Tibial nerve (tissue), 4 donors: ENCODE measurements at regions not wholly inside any gene's neighbourhood (a gene's known extent, or its start where the extent isn't known, plus 50 kb on each side); places are given as distances from the start of the nearest gene placed in this dataset.

Experiments used
- DNase-seq, 2 donors: peaks; one replicate each; pipeline ENCODE4 v3.0.0-alpha.2; 2019; ENCODE audit warnings: low spot score in 2 of 2
- H3K27ac ChIP-seq, 4 donors: fragments of 200-600 bp; sonication (generic) in 3 of 4; one replicate each; pipeline ENCODE4 v1.5.1; 2017 to 2019; ENCODE audit warnings: mild to moderate bottlenecking in 1 of 4
- H3K27me3 ChIP-seq, 2 donors: fragments of 200-600 bp; sonication (generic) in 1 of 2; one replicate each; pipeline versions ENCODE4 v1.5.1 to v1.6.0; 2017 to 2019
- H3K36me3 ChIP-seq, 3 donors: fragments of 200-600 bp; sonication (generic); one replicate each; pipeline ENCODE4 v1.5.1; 2018 to 2019
- H3K4me1 ChIP-seq, 4 donors: fragments of 200-600 bp; sonication (generic) in 3 of 4; one replicate each; pipeline ENCODE4 v1.5.1; 2017 to 2019
- H3K4me3 ChIP-seq, 4 donors: fragments of 200-600 bp; sonication (generic) in 3 of 4; one replicate each; pipeline ENCODE4 v1.5.1; 2017 to 2019; ENCODE audit warnings: mild to moderate bottlenecking in 1 of 4, moderate library complexity in 1 of 4
- H3K9me3 ChIP-seq, 4 donors: fragments of 200-600 bp; sonication (generic) in 3 of 4; one replicate each; pipeline ENCODE4 v1.5.1; 2017 to 2019
- CTCF ChIP-seq, 5 experiments: fragments of 200-600 bp in 3 of 5; fragments of 450-650 bp in 2 of 5; sonication (generic) in 3 of 5; IDR thresholded peaks; one replicate each; pipeline ENCODE4 v1.5.1; 2016 to 2019; ENCODE audit warnings: antibody characterized with exemption in 5 of 5, mild to moderate bottlenecking in 3 of 5, moderate library complexity in 2 of 5
- EP300 ChIP-seq, 2 donors: sonication (generic); formaldehyde crosslinking; IDR thresholded peaks; one replicate each; pipeline ENCODE4 v1.6.1; 2017; ENCODE audit warnings: antibody characterized with exemption in 2 of 2, mild to moderate bottlenecking in 1 of 2
- POLR2A ChIP-seq, 2 donors: fragments of 450-650 bp; IDR thresholded peaks; one replicate each; pipeline ENCODE4 v1.6.1; 2017; ENCODE audit warnings: antibody characterized with exemption in 2 of 2, mild to moderate bottlenecking in 2 of 2, moderate library complexity in 2 of 2
- WGBS, 2 donors: methylation state at CpG; one replicate each; pipeline ENCODE4 v1.1.5; 2018; 5-methylcytosine and 5-hydroxymethylcytosine counted together

GRCh38 chr2:125861461-125861860, 794.5 kb upstream of the GYPC start:
- no peak for DNase-seq
- WGBS, 2 donors: 96% methylated on average over 1 of the region's 1 CpG
- no peak for TF ChIP-seq CTCF (IDR thresholded peaks at IDR 0.05)
- TF ChIP-seq POLR2A (IDR thresholded peaks at IDR 0.05): no peak
- no peak for TF ChIP-seq EP300 (IDR thresholded peaks at IDR 0.05)
- Histone ChIP-seq H3K4me3 (no peak overlapping the region), H3K27me3 (no peaks in the 10 kb centered on the region), H3K4me1 (no peaks in the 10 kb centered on the region), H3K9me3 (no peaks in the 10 kb centered on the region), H3K27ac (no peak overlapping the region), H3K36me3 (no peaks in the 10 kb centered on the region)

GRCh38 chr2:125867908-125868307, 788.0 kb upstream of the GYPC start:
- 81 to 86% methylated on average over 4 of the region's 4 CpGs for WGBS, 2 donors
- Histone ChIP-seq H3K27ac (no peak overlapping the region), H3K36me3 (no peaks in the 10 kb centered on the region), H3K4me1 (no peaks in the 10 kb centered on the region), H3K4me3 (no peak overlapping the region), H3K9me3 (no peaks in the 10 kb centered on the region), H3K27me3 (no peaks in the 10 kb centered on the region)
- no peak for TF ChIP-seq EP300 (IDR thresholded peaks at IDR 0.05)
- no peak for TF ChIP-seq CTCF (IDR thresholded peaks at IDR 0.05)
- no peak for TF ChIP-seq POLR2A (IDR thresholded peaks at IDR 0.05)
- DNase-seq: no peak

GRCh38 chr2:125870264-125870663, 785.7 kb upstream of the GYPC start:
- no peak overlapping the region for H3K4me3 ChIP-seq
- no peak overlapping the region for H3K27ac ChIP-seq
- TF ChIP-seq CTCF (IDR thresholded peaks at IDR 0.05) (no peak), POLR2A (IDR thresholded peaks at IDR 0.05) (no peak), EP300 (IDR thresholded peaks at IDR 0.05) (no peak)
- no peaks in the 10 kb centered on the region for H3K27me3 ChIP-seq
- DNase-seq: no peak
- H3K9me3 ChIP-seq: no peaks in the 10 kb centered on the region
- no peaks in the 10 kb centered on the region for H3K36me3 ChIP-seq
- peaks cover 0 to 6% (median 0%) of the 10 kb centered on the region in 4 donors for H3K4me1 ChIP-seq
- 77 to 84% methylated on average over 2 of the region's 2 CpGs for WGBS, 2 donors

- Histone ChIP-seq H3K9me3 (no peaks in the 10 kb centered on the region), H3K4me1 (peaks cover 0 to 6% (median 0%) of the 10 kb centered on the region in 4 donors), H3K36me3 (no peaks in the 10 kb centered on the region), H3K27me3 (no peaks in the 10 kb centered on the region), H3K4me3 (no peak overlapping the region), H3K27ac (no peak overlapping the region)
- 67 to 77% methylated on average over 1 of the region's 1 CpG for WGBS, 2 donors
- TF ChIP-seq POLR2A (IDR thresholded peaks at IDR 0.05) (no peak), CTCF (IDR thresholded peaks at IDR 0.05) (no peak), EP300 (IDR thresholded peaks at IDR 0.05) (no peak)
- DNase-seq: no peak
Measured at GRCh38 chr2:125870746-125871145, 785.2 kb upstream of the GYPC start.

- H3K27ac ChIP-seq: no peak overlapping the region
- DNase-seq: no peak
- TF ChIP-seq EP300 (IDR thresholded peaks at IDR 0.05) (no peak), CTCF (IDR thresholded peaks at IDR 0.05) (no peak), POLR2A (IDR thresholded peaks at IDR 0.05) (no peak)
- H3K36me3 ChIP-seq: no peaks in the 10 kb centered on the region
- 14 to 24% methylated on average over 6 of the region's 6 CpGs for WGBS, 2 donors
- no peak overlapping the region for H3K4me3 ChIP-seq
- no peaks in the 10 kb centered on the region for H3K27me3 ChIP-seq
- H3K9me3 ChIP-seq: peaks cover 0 to 8% (median 0%) of the 10 kb centered on the region in 4 donors
- peaks cover 0 to 6% (median 0%) of the 10 kb centered on the region in 4 donors for H3K4me1 ChIP-seq
Measured at GRCh38 chr2:125874564-125874963, 781.4 kb upstream of the GYPC start.
